ENCODE measurements at regions not wholly inside any gene's neighbourhood (a gene's known extent, or its start where the extent isn't known, plus 50 kb on each side); places are given as distances from the start of the nearest gene placed in this dataset.

- no peak for TF ChIP-seq CTCF (IDR thresholded peaks at IDR 0.05)
- TF ChIP-seq ATF6 (CRISPR knock-in tag; IDR thresholded peaks at IDR 0.05): no peak
- no peak for TF ChIP-seq JUN (CRISPR knock-in tag; IDR thresholded peaks at IDR 0.05)
- TF ChIP-seq NFYB (CRISPR knock-in tag; conservative IDR thresholded peaks at IDR 0.05; ENCODE audit: low read depth): no peak
- TF ChIP-seq PRDM15 (CRISPR knock-in tag; IDR thresholded peaks at IDR 0.05): no peak
Observed at GRCh38 chr13:80245162-80245733, 95.7 kb downstream of the SPRY2 start.
